ENCODE measurements at regions not wholly inside any gene's neighbourhood (a gene's known extent, or its start where the extent isn't known, plus 50 kb on each side); places are given as distances from the start of the nearest gene placed in this dataset.

- H3K27me3 ChIP-seq (replicated peaks in 1 of 7) = no peaks in the 10 kb centered on the region
- peaks cover 0 to 11% (median 5%) of the 10 kb centered on the region in 6 donors for H3K4me1 ChIP-seq
- H3K36me3 ChIP-seq = no peaks in the 10 kb centered on the region
- WGBS, 5 donors = 82 to 93% (median 91%) methylated on average over 3 of the region's 3 CpGs
- no peak overlapping the region for H3K27ac ChIP-seq
- TF ChIP-seq POLR2A (IDR thresholded peaks at IDR 0.05) = no peak
- no peak for TF ChIP-seq CTCF (IDR thresholded peaks at IDR 0.05 in 8 of 11, conservative IDR thresholded peaks at IDR 0.05 in 3 of 11)
- no peak for TF ChIP-seq POLR2AphosphoS5 (IDR thresholded peaks at IDR 0.05)
- no peaks in the 10 kb centered on the region for H3K9me3 ChIP-seq
- DNase-seq = no peak
- intact Hi-C loops (cut with DNase I; ENCODE audit: low total_unique reads) = no loop called here
- H3K4me3 ChIP-seq = no peak overlapping the region
These were observed 99.3 kb upstream of the ARMC2 start for GRCh38 chr6:108748959-108749358.

GRCh38 chr6:108750801-108751200 is 97.4 kb upstream of the ARMC2 start:
- 90 to 92% (median 90%) methylated on average over 8 of the region's 8 CpGs for WGBS, 5 donors
- intact Hi-C loops (cut with DNase I; ENCODE audit: low total_unique reads) = no loop called here
- H3K9me3 ChIP-seq = no peaks in the 10 kb centered on the region
- H3K36me3 ChIP-seq = no peaks in the 10 kb centered on the region
- H3K27ac ChIP-seq = no peak overlapping the region
- H3K4me1 ChIP-seq = peaks cover 0 to 11% (median 5%) of the 10 kb centered on the region in 6 donors
- H3K27me3 ChIP-seq (replicated peaks in 1 of 7) = no peaks in the 10 kb centered on the region
- TF ChIP-seq CTCF (IDR thresholded peaks at IDR 0.05 in 8 of 11, conservative IDR thresholded peaks at IDR 0.05 in 3 of 11) (no peak), POLR2A (IDR thresholded peaks at IDR 0.05) (no peak), POLR2AphosphoS5 (IDR thresholded peaks at IDR 0.05) (no peak)
- H3K4me3 ChIP-seq = no peak overlapping the region
- no peak for DNase-seq

GRCh38 chr6:108751282-108751681 is 96.9 kb upstream of the ARMC2 start:
- DNase-seq = no peak
- Histone ChIP-seq H3K4me1 (peaks cover 0 to 11% (median 5%) of the 10 kb centered on the region in 6 donors), H3K4me3 (no peak overlapping the region), H3K27me3 (replicated peaks in 1 of 7) (no peaks in the 10 kb centered on the region), H3K36me3 (no peaks in the 10 kb centered on the region), H3K27ac (no peak overlapping the region), H3K9me3 (no peaks in the 10 kb centered on the region)
- intact Hi-C loops (cut with DNase I; ENCODE audit: low total_unique reads) = no loop called here
- WGBS, 5 donors = 85 to 97% (median 90%) methylated on average over 5 of the region's 5 CpGs
- TF ChIP-seq CTCF (IDR thresholded peaks at IDR 0.05 in 8 of 11, conservative IDR thresholded peaks at IDR 0.05 in 3 of 11) = no peak
- TF ChIP-seq POLR2A (IDR thresholded peaks at IDR 0.05) = no peak
- no peak for TF ChIP-seq POLR2AphosphoS5 (IDR thresholded peaks at IDR 0.05)

GRCh38 chr6:108751851-108752732 is 96.1 kb upstream of the ARMC2 start:
- no peaks in the 10 kb centered on the region for H3K9me3 ChIP-seq
- no peak overlapping the region for H3K27ac ChIP-seq
- H3K4me1 ChIP-seq = peaks cover 0 to 11% (median 5%) of the 10 kb centered on the region in 6 donors
- WGBS, 5 donors = 68 to 91% (median 76%) methylated on average over 5 of the region's 5 CpGs
- no peak overlapping the region for H3K4me3 ChIP-seq
- intact Hi-C loops (cut with DNase I; ENCODE audit: low total_unique reads) = no loop called here
- no peak for DNase-seq
- no peaks in the 10 kb centered on the region for H3K36me3 ChIP-seq
- H3K27me3 ChIP-seq (replicated peaks in 1 of 7) = no peaks in the 10 kb centered on the region
- TF ChIP-seq POLR2AphosphoS5 (IDR thresholded peaks at IDR 0.05) (no peak), POLR2A (IDR thresholded peaks at IDR 0.05) (no peak), CTCF (IDR thresholded peaks at IDR 0.05 in 8 of 11, conservative IDR thresholded peaks at IDR 0.05 in 3 of 11) (no peak)

Data from spleen (tissue), 11 donors.